ENCODE measurements at regions not wholly inside any gene's neighbourhood (a gene's known extent, or its start where the extent isn't known, plus 50 kb on each side); places are given as distances from the start of the nearest gene placed in this dataset.
A peak's percentile ranks its signal among the peaks of the same experiment; 100 is the strongest.

GRCh38 chr14:76948213-76948947 is 80.1 kb downstream of the IRF2BPL start:
- no peak for DNase-seq

- no peak for DNase-seq
These were observed 80.7 kb downstream of the IRF2BPL start for GRCh38 chr14:76947838-76948184.

- DNase-seq, result peak; percentile 67
These were observed 81.2 kb downstream of the IRF2BPL start for GRCh38 chr14:76947078-76947837.

- no peak for DNase-seq
These were observed 81.8 kb downstream of the IRF2BPL start for GRCh38 chr14:76946753-76947077.

- no peak for DNase-seq
These were observed 85.4 kb downstream of the IRF2BPL start for GRCh38 chr14:76943072-76943471.

- no peak for DNase-seq
These were observed 86.3 kb downstream of the IRF2BPL start for GRCh38 chr14:76941946-76942805.

GRCh38 chr14:76941544-76941943 is 87.0 kb downstream of the IRF2BPL start:
- no peak for DNase-seq

GRCh38 chr14:76940021-76940760 is 88.3 kb downstream of the IRF2BPL start:
- DNase-seq, result no peak

- no peak for DNase-seq
These were observed 89.3 kb downstream of the IRF2BPL start for GRCh38 chr14:76939015-76939742.

- DNase-seq, result no peak
These were observed 90.4 kb downstream of the IRF2BPL start for GRCh38 chr14:76938092-76938500.

- no peak for DNase-seq
These were observed 91.1 kb downstream of the IRF2BPL start for GRCh38 chr14:76937181-76938091.

GRCh38 chr14:76936483-76936882 is 92.0 kb downstream of the IRF2BPL start:
- DNase-seq, result no peak

GRCh38 chr14:76933515-76933914 is 95.0 kb downstream of the IRF2BPL start:
- DNase-seq, result no peak

GRCh38 chr14:76931631-76932402 is 96.7 kb downstream of the IRF2BPL start:
- no peak for DNase-seq

GRCh38 chr14:76930549-76930948 is 98.0 kb downstream of the IRF2BPL start:
- no peak for DNase-seq

GRCh38 chr14:76929927-76930326 is 98.6 kb downstream of the IRF2BPL start:
- DNase-seq, result peak; percentile 46

GRCh38 chr14:76927971-76928700 is 100.4 kb downstream of the IRF2BPL start:
- no peak for DNase-seq

- peak; percentile 41 for DNase-seq
These were observed 100.5 kb downstream of the LRRC74A start for GRCh38 chr14:76926521-76927251.

- DNase-seq, result no peak
These were observed 98.9 kb downstream of the LRRC74A start for GRCh38 chr14:76925097-76925441.

Measured in activated effector memory CD4-positive, alpha-beta T cell treated with Interleukin-2 at 50 U/mL for 16 hours (primary cell).